ENCODE measurements at regions not wholly inside any gene's neighbourhood (a gene's known extent, or its start where the extent isn't known, plus 50 kb on each side); places are given as distances from the start of the nearest gene placed in this dataset.

- TF ChIP-seq CTCF (IDR thresholded peaks at IDR 0.05) = no peak
- TF ChIP-seq POLR2A (IDR thresholded peaks at IDR 0.05) = no peak
Measured at GRCh38 chr15:36313736-36314280, 265.6 kb upstream of the CDIN1 start.

Measured in tibial nerve (tissue), 3 donors.